ENCODE measurements at regions not wholly inside any gene's neighbourhood (a gene's known extent, or its start where the extent isn't known, plus 50 kb on each side); places are given as distances from the start of the nearest gene placed in this dataset.
"Not testable (repeated sequence)": the region's sequence is repeated elsewhere in the genome, so short reads cannot be mapped to it uniquely, and the experiment has no call there.

- DNase-seq; H3K4me1 ChIP-seq (ENCODE audit: insufficient read depth, low read length); H2AFZ ChIP-seq (ENCODE audit: low read length); H4K20me1 ChIP-seq (ENCODE audit: low read length); H3K27ac ChIP-seq (ENCODE audit: low read length); H3K9me3 ChIP-seq (ENCODE audit: low read length); H3K79me2 ChIP-seq (ENCODE audit: low read length); CTCF ChIA-PET; H3K9me2 ChIP-seq (replicated peaks; ENCODE audit: low read length); H3F3A ChIP-seq (ENCODE audit: low read length, unreplicated experiment); POLR2A ChIA-PET (ENCODE audit: unreplicated experiment); intact Hi-C loops (cut with micrococcal nuclease); H3K27me3 ChIP-seq (ENCODE audit: low read length); BruUV-seq (replicated peaks); H3K4me2 ChIP-seq (ENCODE audit: low read length); H3K9ac ChIP-seq (ENCODE audit: low read length); H3K4me3 ChIP-seq (ENCODE audit: low read length); H3K36me3 ChIP-seq (ENCODE audit: low read depth, low read length): not testable (repeated sequence)
- ATAC-seq: peak; percentile 51
Measured at GRCh38 chrY:3974362-3974761, 395.5 kb downstream of the TGIF2LY start.

- BruUV-seq (replicated peaks); H3K9me3 ChIP-seq (ENCODE audit: low read length); H3K27me3 ChIP-seq (ENCODE audit: low read length); H4K20me1 ChIP-seq (ENCODE audit: low read length); H3K9me2 ChIP-seq (replicated peaks; ENCODE audit: low read length); intact Hi-C loops (cut with micrococcal nuclease); H3F3A ChIP-seq (ENCODE audit: low read length, unreplicated experiment); POLR2A ChIA-PET (ENCODE audit: unreplicated experiment); H3K79me2 ChIP-seq (ENCODE audit: low read length); H3K36me3 ChIP-seq (ENCODE audit: low read depth, low read length); H3K4me3 ChIP-seq (ENCODE audit: low read length); H2AFZ ChIP-seq (ENCODE audit: low read length); H3K4me1 ChIP-seq (ENCODE audit: insufficient read depth, low read length); CTCF ChIA-PET; H3K4me2 ChIP-seq (ENCODE audit: low read length); H3K27ac ChIP-seq (ENCODE audit: low read length); H3K9ac ChIP-seq (ENCODE audit: low read length); DNase-seq: not testable (repeated sequence)
- ATAC-seq: peak; percentile 68
Measured at GRCh38 chrY:3974983-3975382, 396.1 kb downstream of the TGIF2LY start.

- H4K20me1 ChIP-seq (ENCODE audit: low read length); H3K4me2 ChIP-seq (ENCODE audit: low read length); H3K27me3 ChIP-seq (ENCODE audit: low read length); H3K9ac ChIP-seq (ENCODE audit: low read length); POLR2A ChIA-PET (ENCODE audit: unreplicated experiment); BruUV-seq (replicated peaks); DNase-seq; H3F3A ChIP-seq (ENCODE audit: low read length, unreplicated experiment); ATAC-seq; H3K27ac ChIP-seq (ENCODE audit: low read length); intact Hi-C loops (cut with micrococcal nuclease); H3K79me2 ChIP-seq (ENCODE audit: low read length); H3K9me3 ChIP-seq (ENCODE audit: low read length); H3K4me1 ChIP-seq (ENCODE audit: insufficient read depth, low read length); H3K36me3 ChIP-seq (ENCODE audit: low read depth, low read length); H3K9me2 ChIP-seq (replicated peaks; ENCODE audit: low read length); H2AFZ ChIP-seq (ENCODE audit: low read length); H3K4me3 ChIP-seq (ENCODE audit: low read length); CTCF ChIA-PET: not testable (repeated sequence)
Measured at GRCh38 chrY:3980812-3981211, 401.9 kb downstream of the TGIF2LY start.

- CTCF ChIA-PET; H3K36me3 ChIP-seq (ENCODE audit: low read depth, low read length); H3K4me3 ChIP-seq (ENCODE audit: low read length); H3F3A ChIP-seq (ENCODE audit: low read length, unreplicated experiment); H4K20me1 ChIP-seq (ENCODE audit: low read length); DNase-seq; BruUV-seq (replicated peaks); H2AFZ ChIP-seq (ENCODE audit: low read length); H3K4me1 ChIP-seq (ENCODE audit: insufficient read depth, low read length); intact Hi-C loops (cut with micrococcal nuclease); ATAC-seq; H3K9me2 ChIP-seq (replicated peaks; ENCODE audit: low read length); H3K79me2 ChIP-seq (ENCODE audit: low read length); H3K9me3 ChIP-seq (ENCODE audit: low read length); POLR2A ChIA-PET (ENCODE audit: unreplicated experiment); H3K27ac ChIP-seq (ENCODE audit: low read length); H3K27me3 ChIP-seq (ENCODE audit: low read length); H3K4me2 ChIP-seq (ENCODE audit: low read length); H3K9ac ChIP-seq (ENCODE audit: low read length): not testable (repeated sequence)
Measured at GRCh38 chrY:3981817-3982216, 402.9 kb downstream of the TGIF2LY start.

Data from PC-3 (cell line).